GM21367 (cell line): ENCODE measurements at regions not wholly inside any gene's neighbourhood (a gene's known extent, or its start where the extent isn't known, plus 50 kb on each side); places are given as distances from the start of the nearest gene placed in this dataset.

Experiments used
- ATAC-seq: cut with Tn5 transposase; IDR thresholded peaks from one replicate; pipeline ENCODE4 v1.9.1; 2021; ENCODE audit not compliant: unreplicated experiment

DNA sequence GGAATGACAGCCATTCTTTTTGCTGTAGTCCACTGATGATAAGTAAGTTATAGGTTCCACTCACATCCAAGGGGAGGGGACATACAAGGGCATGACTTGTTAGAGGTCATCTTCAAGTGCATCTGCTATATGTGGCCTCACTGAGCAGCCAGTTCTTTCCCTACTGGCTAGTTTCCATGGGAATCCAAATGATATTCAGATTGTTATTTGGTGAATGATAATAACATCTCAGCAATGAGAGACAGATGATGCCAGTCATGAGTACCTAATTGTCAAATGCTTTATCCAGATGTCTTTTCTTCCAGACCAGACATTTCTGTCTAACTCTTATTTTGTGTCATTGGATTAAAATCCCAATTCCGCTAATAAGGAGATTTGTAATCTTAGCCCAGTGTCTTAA lies 460.4 kb upstream of the BOD1L1 start:
- no peak for ATAC-seq

DNA sequence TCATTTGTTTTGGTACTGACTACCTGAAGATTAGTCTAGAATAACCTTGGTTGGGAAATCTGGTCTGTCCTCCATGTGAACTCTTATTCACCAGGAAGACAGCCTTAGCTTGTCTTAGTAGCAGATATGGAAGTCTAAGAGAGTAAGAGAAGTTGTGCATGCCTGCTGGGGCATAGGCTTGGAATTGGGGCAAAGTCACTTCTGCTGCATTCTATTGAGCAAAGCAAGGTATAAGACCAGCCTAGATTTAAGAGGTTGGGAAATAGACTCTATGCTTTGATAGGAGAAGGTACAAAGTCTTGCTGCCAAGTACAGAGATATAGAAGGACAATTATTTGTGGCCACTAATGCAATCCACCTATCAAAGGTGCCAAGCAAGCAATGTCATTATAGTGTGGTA lies 464.0 kb upstream of the BOD1L1 start:
- no peak for ATAC-seq

DNA sequence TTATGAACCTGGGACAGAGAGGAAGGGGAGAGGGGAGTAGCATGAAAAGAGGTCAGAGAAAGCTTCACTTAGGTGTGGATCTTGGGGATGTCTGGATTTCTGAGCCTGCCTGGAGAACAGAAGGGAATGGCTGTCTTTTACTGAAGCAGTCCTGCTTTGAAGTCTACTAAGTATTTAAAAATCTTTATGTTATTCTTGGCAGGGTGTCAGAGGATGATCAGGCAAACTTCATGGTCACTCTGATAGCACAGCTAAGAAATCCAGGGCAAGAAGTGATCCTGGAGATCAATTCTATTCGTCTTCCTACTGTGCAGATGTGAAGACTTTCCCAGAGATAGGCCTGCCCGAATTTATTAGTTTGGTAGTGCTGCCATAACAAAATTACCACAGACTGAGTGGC lies 464.4 kb upstream of the BOD1L1 start:
- no peak for ATAC-seq

GRCh38 chr4:14092741-14093140 lies 465.2 kb upstream of the BOD1L1 start:
- ATAC-seq: no peak

DNA sequence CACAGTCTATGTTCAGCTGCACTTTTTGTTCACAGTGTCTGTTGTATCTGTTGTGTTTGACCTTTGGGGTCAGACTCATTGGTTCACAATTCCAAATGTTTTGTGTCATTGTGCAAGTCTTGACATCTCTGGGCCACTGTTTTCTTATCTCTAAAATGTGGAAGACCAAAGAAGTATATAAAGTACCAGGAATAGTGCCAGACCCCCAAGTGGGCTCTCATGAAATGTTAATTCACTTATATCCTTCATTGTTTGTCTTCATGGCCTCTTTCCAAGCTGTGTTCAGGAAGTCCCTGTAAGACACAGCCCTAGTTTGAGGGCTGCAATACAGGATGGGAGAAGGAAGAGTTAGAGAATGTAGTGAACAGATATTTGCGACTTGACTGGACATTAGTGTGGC lies 468.3 kb upstream of the BOD1L1 start:
- ATAC-seq: no peak

DNA sequence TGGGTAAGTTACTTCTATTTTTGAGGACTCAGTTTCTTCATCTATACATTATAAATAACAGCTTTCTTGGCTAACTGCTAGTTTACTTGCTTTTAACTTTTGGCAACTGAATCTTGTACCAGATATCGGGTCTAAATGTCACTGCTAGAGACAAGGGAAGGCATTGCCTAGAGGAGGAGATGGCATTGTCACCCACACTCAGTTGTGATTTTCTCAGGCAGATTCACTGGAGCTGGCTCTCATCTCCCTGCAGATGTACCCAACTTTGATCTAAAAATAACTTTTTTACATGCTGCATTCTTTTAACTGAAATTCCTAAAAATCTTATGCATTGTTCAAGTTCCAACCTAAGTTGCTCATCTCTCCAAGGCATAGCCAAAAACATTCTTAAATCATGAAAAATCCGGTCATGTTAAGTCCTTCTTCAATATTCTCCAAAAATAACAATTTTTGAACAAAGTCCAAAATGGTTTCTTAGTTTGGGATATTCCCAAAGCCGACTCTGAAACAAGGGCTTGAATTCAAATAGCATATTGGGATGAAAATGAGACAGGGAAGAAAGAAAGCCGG lies 469.0 kb upstream of the BOD1L1 start:
- ATAC-seq: no peak

- no peak for ATAC-seq
These were observed 472.8 kb upstream of the BOD1L1 start for GRCh38 chr4:14100349-14100748.

GRCh38 chr4:14110407-14110806 lies 482.9 kb upstream of the BOD1L1 start:
- ATAC-seq: no peak

DNA sequence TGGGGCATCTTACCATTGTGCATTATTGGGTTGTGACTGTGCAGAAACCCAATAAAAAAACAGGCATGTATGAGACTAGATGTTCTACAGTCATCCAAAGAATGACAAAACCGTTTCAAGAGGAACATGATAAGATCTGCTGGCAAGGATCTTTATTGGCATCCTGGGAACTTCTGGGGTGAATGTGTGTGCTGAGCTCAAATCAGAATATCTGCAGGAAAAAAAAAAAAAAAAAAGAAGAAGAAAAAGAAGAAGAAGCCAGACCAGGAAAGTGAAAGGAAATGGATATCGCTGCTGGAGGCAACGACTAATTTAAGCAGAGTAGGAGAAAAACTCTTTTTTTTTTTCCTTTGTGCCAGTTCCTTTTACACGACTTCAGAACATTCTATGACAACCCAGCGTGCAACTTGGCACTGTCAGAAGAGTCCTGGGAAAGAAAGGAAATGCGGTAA lies 484.2 kb upstream of the BOD1L1 start:
- no peak for ATAC-seq

DNA sequence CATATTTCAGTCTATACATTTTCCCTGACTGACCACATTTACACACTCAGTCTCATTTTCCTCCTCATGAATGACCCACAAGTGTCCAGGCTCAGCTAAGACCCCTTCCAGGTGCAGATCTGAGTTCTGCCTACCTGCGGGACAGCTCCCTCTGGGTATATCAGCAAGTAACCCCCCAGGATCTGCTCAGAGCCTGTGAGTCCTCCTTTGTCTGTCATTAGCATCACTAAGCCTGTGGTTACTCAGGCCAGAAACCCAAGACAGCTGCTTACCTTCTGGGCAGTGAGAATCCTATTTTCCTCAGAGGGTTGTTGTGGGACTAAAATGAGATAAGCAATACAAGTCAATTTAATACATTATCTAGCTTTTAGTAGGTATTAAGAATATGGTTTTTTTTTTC lies 487.6 kb upstream of the BOD1L1 start:
- no peak for ATAC-seq

- ATAC-seq: no peak
These were observed 490.2 kb upstream of the BOD1L1 start for GRCh38 chr4:14117575-14118238.

- no peak for ATAC-seq
These were observed 497.3 kb upstream of the BOD1L1 start for GRCh38 chr4:14124816-14125215.

- ATAC-seq: peak; percentile 91
These were observed 498.0 kb upstream of the BOD1L1 start for GRCh38 chr4:14125375-14126129.

DNA sequence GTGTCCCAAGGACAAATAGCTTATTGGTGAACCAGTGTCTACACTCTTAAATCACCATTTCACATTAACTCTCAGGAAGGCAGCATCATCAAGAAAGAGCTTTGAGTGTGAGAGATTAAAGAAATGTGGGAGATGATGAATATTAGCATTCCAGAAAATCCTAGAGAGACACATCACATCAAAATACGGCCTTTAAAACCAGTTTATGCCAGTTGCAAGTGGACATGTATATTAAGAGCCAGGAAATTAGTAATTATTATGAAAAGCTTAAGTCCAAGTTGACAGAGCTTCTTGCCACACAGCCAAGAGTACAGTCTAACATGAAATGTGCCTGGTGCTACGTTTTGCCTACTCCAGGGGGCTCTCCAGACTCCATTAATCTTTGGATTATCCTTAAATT lies 503.0 kb upstream of the BOD1L1 start:
- ATAC-seq: no peak

GRCh38 chr4:14131335-14131734 lies 503.8 kb upstream of the BOD1L1 start:
- no peak for ATAC-seq

DNA sequence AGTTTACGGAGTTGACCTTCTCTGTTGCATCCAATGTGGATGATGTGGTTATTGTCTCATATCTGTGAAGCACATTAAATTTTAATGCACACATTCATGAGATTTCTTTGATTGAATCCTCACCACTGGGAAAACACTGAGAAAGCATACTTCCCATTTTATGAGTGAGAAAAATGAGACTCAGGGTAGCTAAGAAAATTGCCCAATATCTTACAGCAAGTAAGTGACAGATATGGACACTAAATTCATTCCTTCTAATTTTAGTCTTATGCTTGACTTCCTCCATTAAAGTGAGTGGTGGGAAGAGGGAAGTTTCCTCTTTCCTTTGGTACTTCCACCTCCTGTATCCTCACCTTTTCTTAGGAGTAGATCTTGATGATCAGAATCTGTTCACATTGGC lies 504.8 kb upstream of the BOD1L1 start:
- no peak for ATAC-seq

GRCh38 chr4:14138106-14138505 lies 510.6 kb upstream of the BOD1L1 start:
- ATAC-seq: no peak

DNA sequence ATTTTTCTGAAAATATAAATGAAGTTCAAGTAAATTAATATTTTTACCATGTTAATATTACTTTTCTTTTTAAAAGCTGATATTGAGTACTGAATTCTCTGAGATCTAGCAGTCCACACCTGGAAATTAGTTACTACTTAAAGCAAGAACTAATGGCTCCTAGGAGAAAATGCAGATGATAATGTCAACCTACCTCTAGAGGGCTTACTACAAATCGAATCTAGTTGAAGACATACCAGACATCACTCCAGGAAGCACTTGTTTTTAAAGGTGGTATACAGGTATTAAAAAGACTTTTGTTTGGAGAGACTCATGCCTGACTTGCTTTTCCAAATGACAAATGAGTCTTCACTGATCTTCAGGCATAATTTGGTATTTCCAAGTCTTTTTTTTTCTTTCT lies 516.4 kb upstream of the BOD1L1 start:
- peak; percentile 65 for ATAC-seq

DNA sequence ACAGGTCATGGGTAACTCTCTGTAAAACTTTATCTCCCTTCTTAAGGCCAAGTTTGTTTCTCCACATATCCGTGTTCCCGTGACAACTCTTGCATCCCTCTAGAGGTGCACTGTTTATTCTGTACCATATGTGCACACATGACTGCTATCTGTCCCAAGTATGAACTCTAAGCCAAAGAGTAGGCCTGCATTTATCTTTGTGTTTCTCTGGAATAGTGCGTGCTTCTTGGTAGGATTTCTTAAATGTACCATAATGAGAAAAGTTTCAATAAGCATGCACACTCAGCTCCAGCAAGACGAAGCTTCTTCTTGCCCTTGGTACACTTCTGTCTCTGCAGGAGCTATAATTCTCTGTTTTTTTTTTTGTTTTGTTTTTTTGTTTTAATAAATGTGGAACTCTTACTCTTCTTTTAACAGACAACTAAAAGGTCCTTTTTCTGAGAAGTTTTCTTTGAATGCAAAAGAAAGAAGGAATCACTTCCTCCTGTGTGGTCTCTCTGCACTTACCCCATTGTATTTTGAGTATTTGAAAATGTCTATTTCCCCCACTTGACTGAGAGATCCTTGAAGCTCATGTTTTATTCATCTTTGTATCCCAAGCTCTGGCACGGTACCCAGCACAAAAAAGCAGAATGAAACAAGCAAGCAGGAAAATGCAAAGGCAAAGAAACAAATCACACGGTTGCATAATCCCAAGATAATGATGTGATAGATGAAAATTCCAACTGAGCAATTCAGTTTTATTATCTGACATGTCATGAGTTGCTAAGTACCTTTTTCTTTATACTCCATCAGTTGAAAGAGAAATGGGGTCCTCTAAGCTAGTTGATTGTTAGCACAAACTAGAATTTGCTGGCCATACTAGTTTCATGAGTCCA lies 521.9 kb upstream of the BOD1L1 start:
- no peak for ATAC-seq

- no peak for ATAC-seq
These were observed 523.6 kb upstream of the BOD1L1 start for GRCh38 chr4:14151101-14151500.

- peak; percentile 51 for ATAC-seq
These were observed 525.5 kb upstream of the BOD1L1 start for GRCh38 chr4:14152834-14153519.
